ENCODE measurements at regions not wholly inside any gene's neighbourhood (a gene's known extent, or its start where the extent isn't known, plus 50 kb on each side); places are given as distances from the start of the nearest gene placed in this dataset.
A peak's percentile ranks its signal among the peaks of the same experiment; 100 is the strongest.

GRCh38 chr6:108768792-108769524, 79.3 kb upstream of the ARMC2 start:
- TF ChIP-seq CTCF (conservative IDR thresholded peaks at IDR 0.05 in 1 of 2, IDR thresholded peaks at IDR 0.05 in 1 of 2; ENCODE audit: low read depth in 1 of 2, low read length in 2 of 2) (no peak), EZH2 (IDR thresholded peaks at IDR 0.05; ENCODE audit: low read length, missing control alignments) (no peak)
- DNase-seq (ENCODE audit: low read depth in 2 of 2), result no peak

GRCh38 chr6:108771421-108771820, 76.8 kb upstream of the ARMC2 start:
- peak; percentile 8 to 31 for DNase-seq (ENCODE audit: low read depth in 2 of 2)

More at GRCh38 chr6:108768792-108769524, 79.3 kb upstream of the ARMC2 start:
- no peaks in the 10 kb centered on the region for H3K79me2 ChIP-seq (ENCODE audit: control insufficient read depth, insufficient read depth, low read length)
- H3K36me3 ChIP-seq (ENCODE audit: control insufficient read depth, insufficient read depth, low read length), result no peaks in the 10 kb centered on the region
- no peaks in the 10 kb centered on the region for H3K4me1 ChIP-seq (ENCODE audit: control insufficient read depth, extremely low read depth, insufficient read depth, low read length)
- no peak overlapping the region for H3K4me3 ChIP-seq (replicated peaks in 1 of 4; ENCODE audit: control extremely low read depth in 1 of 4, insufficient read depth in 1 of 4, low read depth in 3 of 4, low read length in 4 of 4)
- H3K9me3 ChIP-seq (ENCODE audit: control insufficient read depth, insufficient read depth, low read depth, low read length), result no peaks in the 10 kb centered on the region
- no peak overlapping the region for H2AFZ ChIP-seq (ENCODE audit: low read length)
- no peaks in the 10 kb centered on the region for H4K20me1 ChIP-seq (ENCODE audit: control insufficient read depth, extremely low read depth, insufficient read depth, low read length)
- H3K4me2 ChIP-seq (ENCODE audit: extremely low read depth, insufficient read depth, low read length), result no peak overlapping the region
- H3K27me3 ChIP-seq (ENCODE audit: control insufficient read depth, insufficient read depth, low read length), result no peaks in the 10 kb centered on the region
- H3K27ac ChIP-seq (ENCODE audit: insufficient read depth, low read length), result no peak overlapping the region
- H3K9ac ChIP-seq (ENCODE audit: insufficient read depth, low read length), result no peak overlapping the region

GRCh38 chr6:108774555-108774954, 73.7 kb upstream of the ARMC2 start:
- TF ChIP-seq EZH2 (IDR thresholded peaks at IDR 0.05; ENCODE audit: low read length, missing control alignments) (no peak), CTCF (conservative IDR thresholded peaks at IDR 0.05 in 1 of 2, IDR thresholded peaks at IDR 0.05 in 1 of 2; ENCODE audit: low read depth in 1 of 2, low read length in 2 of 2) (no peak)
- H3K4me2 ChIP-seq (ENCODE audit: extremely low read depth, insufficient read depth, low read length), result no peak overlapping the region
- H3K9ac ChIP-seq (ENCODE audit: insufficient read depth, low read length), result no peak overlapping the region
- H3K79me2 ChIP-seq (ENCODE audit: control insufficient read depth, insufficient read depth, low read length), result no peaks in the 10 kb centered on the region
- no peaks in the 10 kb centered on the region for H4K20me1 ChIP-seq (ENCODE audit: control insufficient read depth, extremely low read depth, insufficient read depth, low read length)
- H3K36me3 ChIP-seq (ENCODE audit: control insufficient read depth, insufficient read depth, low read length), result no peaks in the 10 kb centered on the region
- no peak overlapping the region for H3K27ac ChIP-seq (ENCODE audit: insufficient read depth, low read length)
- no peaks in the 10 kb centered on the region for H3K4me1 ChIP-seq (ENCODE audit: control insufficient read depth, extremely low read depth, insufficient read depth, low read length)
- DNase-seq (ENCODE audit: low read depth in 2 of 2), result no peak
- H2AFZ ChIP-seq (ENCODE audit: low read length), result no peak overlapping the region
- no peaks in the 10 kb centered on the region for H3K9me3 ChIP-seq (ENCODE audit: control insufficient read depth, insufficient read depth, low read depth, low read length)
- no peaks in the 10 kb centered on the region for H3K27me3 ChIP-seq (ENCODE audit: control insufficient read depth, insufficient read depth, low read length)
- no peak overlapping the region for H3K4me3 ChIP-seq (replicated peaks in 1 of 4; ENCODE audit: control extremely low read depth in 1 of 4, insufficient read depth in 1 of 4, low read depth in 3 of 4, low read length in 4 of 4)

More at GRCh38 chr6:108771421-108771820, 76.8 kb upstream of the ARMC2 start:
- Histone ChIP-seq H3K9me3 (ENCODE audit: control insufficient read depth, insufficient read depth, low read depth, low read length) (no peaks in the 10 kb centered on the region), H3K4me1 (ENCODE audit: control insufficient read depth, extremely low read depth, insufficient read depth, low read length) (no peaks in the 10 kb centered on the region), H3K4me3 (replicated peaks in 1 of 4; ENCODE audit: control extremely low read depth in 1 of 4, insufficient read depth in 1 of 4, low read depth in 3 of 4, low read length in 4 of 4) (no peak overlapping the region), H3K27ac (ENCODE audit: insufficient read depth, low read length) (no peak overlapping the region), H3K9ac (ENCODE audit: insufficient read depth, low read length) (no peak overlapping the region), H3K36me3 (ENCODE audit: control insufficient read depth, insufficient read depth, low read length) (no peaks in the 10 kb centered on the region), H3K4me2 (ENCODE audit: extremely low read depth, insufficient read depth, low read length) (no peak overlapping the region), H4K20me1 (ENCODE audit: control insufficient read depth, extremely low read depth, insufficient read depth, low read length) (no peaks in the 10 kb centered on the region), H2AFZ (ENCODE audit: low read length) (no peak overlapping the region), H3K27me3 (ENCODE audit: control insufficient read depth, insufficient read depth, low read length) (no peaks in the 10 kb centered on the region), H3K79me2 (ENCODE audit: control insufficient read depth, insufficient read depth, low read length) (no peaks in the 10 kb centered on the region)
- TF ChIP-seq CTCF (conservative IDR thresholded peaks at IDR 0.05 in 1 of 2, IDR thresholded peaks at IDR 0.05 in 1 of 2; ENCODE audit: low read depth in 1 of 2, low read length in 2 of 2) (no peak), EZH2 (IDR thresholded peaks at IDR 0.05; ENCODE audit: low read length, missing control alignments) (no peak)
